ENCODE measurements at regions not wholly inside any gene's neighbourhood (a gene's known extent, or its start where the extent isn't known, plus 50 kb on each side); places are given as distances from the start of the nearest gene placed in this dataset.
"Not testable (repeated sequence)": the region's sequence is repeated elsewhere in the genome, so short reads cannot be mapped to it uniquely, and the experiment has no call there.

- intact Hi-C loops (cut with micrococcal nuclease) = not testable (repeated sequence)
Measured at GRCh38 chr5:2349768-2350167, 401.7 kb downstream of the IRX2 start.

DNA sequence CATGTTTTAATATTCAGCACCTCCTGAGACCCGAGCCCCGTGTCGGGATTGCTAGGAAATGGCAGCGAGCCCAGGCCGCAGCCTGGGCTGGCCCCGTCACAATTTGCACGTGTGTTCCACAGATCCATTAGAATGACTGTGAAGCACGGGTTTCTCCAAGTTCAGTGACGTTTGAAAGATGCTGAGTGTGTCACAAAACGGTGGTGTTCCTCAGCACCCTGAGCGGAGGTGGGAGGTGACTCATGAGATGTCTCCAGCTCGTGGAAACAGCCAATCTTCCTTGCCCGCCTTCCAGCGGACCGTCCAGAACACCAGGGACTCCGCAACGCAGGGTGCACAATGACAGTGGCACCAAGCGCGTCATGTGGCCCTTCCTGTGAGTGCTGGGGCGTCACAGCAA is 412.8 kb downstream of the IRX2 start:
- intact Hi-C loops (cut with micrococcal nuclease) = no loop called here

DNA sequence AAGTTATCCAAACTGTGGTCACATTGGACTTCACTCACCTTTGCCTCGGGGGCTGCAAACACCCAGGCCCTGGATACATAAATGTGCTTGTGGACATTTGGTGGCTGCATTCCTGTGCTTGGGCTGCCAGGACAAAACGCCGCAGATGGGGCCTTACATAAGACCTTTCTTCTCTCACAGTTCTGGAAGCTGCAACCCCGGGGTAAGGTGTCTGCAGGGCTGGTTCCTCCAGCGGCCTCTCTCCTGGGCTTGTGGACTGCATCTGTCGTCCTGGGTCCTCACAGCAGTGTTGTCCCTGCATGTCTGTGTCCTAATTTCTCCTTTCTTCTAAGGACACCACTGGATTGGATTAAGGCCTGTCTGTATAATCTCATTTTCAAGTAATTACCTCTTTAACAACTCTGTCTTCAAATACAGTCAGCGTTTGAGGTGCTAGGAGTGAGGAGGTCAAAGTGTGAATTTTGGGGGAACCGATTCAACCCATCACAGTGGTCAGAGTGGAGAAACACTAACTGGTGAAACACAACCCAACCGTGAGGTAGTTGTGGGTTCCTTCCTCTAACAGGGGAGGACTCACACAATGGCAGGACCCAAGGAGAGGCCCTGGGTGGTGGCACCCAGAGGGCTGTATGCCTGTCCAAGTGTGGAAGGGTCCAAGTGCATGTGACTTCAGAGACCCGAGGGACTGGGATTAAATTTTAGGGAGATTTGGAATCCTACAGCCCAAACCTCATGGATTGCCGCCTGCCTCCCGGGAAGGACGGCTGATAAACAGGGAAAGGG is 415.6 kb downstream of the IRX2 start:
- intact Hi-C loops (cut with micrococcal nuclease) = no loop called here

DNA sequence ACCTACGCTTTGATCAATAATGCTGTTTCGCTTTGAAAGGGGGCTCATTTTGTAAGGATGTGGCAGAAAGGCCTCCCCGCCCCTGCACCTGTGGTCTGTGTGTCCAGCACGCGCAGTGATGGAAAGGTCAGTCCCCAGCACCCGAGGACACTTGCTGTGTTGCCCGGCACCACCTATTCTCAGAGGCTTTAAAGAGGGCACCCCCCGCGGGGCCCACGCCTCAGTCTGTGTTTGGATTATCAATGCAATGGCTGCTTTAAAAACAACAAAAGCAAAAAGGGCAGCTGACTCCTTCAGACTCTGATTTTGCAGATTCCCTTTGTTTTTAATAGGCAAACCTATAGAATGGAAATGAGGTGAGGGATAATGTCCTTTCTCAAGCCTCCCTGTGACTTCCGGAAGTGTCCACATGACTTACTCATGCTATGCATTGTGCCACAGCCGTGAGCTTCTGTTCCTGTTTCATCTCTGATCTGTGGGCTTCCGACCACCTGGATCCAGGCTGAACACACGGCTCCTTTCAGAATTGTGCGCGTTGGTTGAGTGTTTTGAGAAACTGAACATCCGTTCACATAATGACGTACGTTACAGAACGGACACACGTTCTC is 416.2 kb downstream of the IRX2 start:
- intact Hi-C loops (cut with micrococcal nuclease) = no loop called here

GRCh38 chr5:2334719-2335118 is 416.8 kb downstream of the IRX2 start:
- intact Hi-C loops (cut with micrococcal nuclease) = no loop called here

- intact Hi-C loops (cut with micrococcal nuclease) = no loop called here
Measured at GRCh38 chr5:2333291-2333690, 418.2 kb downstream of the IRX2 start.

DNA sequence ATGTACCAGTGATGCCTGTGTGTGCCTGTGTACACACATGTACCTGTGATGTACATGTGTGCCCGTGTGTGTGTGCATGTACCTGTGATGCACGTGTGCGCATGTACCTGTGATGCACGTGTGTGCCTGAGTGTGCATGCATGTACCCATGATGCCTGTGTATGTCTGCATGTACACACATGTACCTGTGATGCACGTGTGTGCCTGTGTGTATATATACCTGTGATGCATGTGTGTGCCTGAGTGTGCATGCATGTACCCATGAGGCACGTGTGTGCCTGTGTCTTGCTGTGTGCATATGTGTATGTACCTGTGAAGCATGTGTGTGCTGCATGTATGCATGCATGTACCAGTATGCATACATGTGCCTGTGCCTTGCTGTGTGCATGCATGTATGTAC is 419.0 kb downstream of the IRX2 start:
- intact Hi-C loops (cut with micrococcal nuclease) = no loop called here

- intact Hi-C loops (cut with micrococcal nuclease) = no loop called here
Measured at GRCh38 chr5:2330325-2331130, 420.9 kb downstream of the IRX2 start.

DNA sequence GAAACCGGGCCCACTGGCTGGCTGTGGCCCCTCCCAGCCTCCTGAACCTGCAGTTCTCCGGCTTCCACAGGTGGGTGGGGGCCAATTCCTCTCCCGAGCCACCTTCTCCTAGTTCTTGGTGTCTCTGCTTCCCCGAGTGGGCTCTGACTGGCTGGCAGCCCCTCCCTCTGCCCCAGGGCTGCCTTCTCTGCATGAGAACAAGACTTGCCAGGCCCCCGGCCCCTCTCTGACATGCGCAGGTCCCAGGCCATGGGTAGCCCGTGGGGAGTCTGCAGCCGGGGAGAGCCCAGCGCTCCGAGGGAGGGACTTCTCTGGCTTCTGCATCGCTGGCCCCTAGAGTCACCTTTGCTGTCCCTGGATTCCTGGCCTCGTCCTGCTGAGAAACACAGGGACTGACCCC is 421.7 kb downstream of the IRX2 start:
- intact Hi-C loops (cut with micrococcal nuclease) = no loop called here

GRCh38 chr5:2326601-2327000 is 424.9 kb downstream of the IRX2 start:
- intact Hi-C loops (cut with micrococcal nuclease) = no loop called here

- intact Hi-C loops (cut with micrococcal nuclease) = no loop called here
Measured at GRCh38 chr5:2324788-2325187, 426.7 kb downstream of the IRX2 start.

- intact Hi-C loops (cut with micrococcal nuclease) = no loop called here
Measured at GRCh38 chr5:2320611-2321010, 430.9 kb downstream of the IRX2 start.

DNA sequence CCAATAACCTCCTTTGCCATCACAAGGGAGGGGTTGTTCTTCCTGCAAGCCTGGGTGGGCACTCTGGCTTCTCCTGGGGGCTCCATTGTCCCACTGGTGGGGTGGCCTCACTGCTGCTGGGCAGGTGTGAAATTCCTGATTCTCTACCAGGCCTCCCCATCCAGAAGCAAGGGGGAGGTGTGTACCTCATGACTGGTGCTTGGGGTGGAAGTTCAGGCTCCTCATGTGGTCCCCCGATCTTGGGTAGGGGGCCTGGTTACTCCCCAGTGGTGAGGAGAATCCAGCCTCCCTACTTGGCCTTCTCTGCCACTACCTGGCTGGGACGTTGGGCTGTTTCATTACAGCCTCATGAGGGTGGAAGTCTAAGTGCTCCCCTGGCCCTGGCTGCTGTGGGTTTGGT is 433.9 kb downstream of the IRX2 start:
- intact Hi-C loops (cut with micrococcal nuclease) = no loop called here

DNA sequence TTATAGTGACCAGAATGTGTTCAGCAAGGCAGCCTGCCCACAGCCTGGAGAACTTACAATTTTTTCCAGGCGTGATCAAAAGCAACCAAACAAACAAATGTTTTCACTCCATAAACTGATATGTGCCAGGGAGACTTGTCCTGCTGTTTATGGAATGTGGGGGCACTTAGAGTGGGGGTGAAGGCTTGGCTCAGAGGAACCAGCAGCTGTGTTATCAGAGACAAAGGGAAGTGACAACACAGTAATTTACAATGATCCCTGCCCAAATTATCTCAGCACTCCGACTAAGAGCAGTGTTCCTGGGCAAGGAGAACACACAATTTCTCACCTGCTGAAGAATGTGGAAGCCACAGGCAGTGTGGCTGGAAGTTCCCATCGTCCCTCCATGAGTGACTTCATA is 429.1 kb upstream of the IRX4 start:
- intact Hi-C loops (cut with micrococcal nuclease) = no loop called here

- intact Hi-C loops (cut with micrococcal nuclease) = no loop called here
Measured at GRCh38 chr5:2310946-2311345, 428.2 kb upstream of the IRX4 start.

DNA sequence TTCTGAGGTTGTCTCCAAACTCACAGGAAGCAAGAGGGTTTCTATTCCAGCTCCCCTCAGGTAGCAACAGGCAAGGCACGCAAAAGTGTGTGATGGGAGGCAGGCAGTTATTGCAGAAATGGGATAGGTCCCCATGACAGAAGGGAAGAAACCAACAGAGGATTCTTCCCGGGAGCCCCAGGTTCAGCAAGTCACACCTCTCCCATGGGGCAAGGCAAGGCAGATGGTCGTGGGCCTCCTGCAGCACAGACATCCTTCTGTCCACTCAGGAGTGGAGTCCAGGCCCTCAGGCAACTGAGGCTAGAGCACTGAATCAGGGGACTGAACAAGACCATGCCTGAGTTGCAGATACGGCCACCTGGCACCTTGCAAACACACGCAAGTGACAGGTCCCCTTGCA is 424.9 kb upstream of the IRX4 start:
- intact Hi-C loops (cut with micrococcal nuclease) = no loop called here

DNA sequence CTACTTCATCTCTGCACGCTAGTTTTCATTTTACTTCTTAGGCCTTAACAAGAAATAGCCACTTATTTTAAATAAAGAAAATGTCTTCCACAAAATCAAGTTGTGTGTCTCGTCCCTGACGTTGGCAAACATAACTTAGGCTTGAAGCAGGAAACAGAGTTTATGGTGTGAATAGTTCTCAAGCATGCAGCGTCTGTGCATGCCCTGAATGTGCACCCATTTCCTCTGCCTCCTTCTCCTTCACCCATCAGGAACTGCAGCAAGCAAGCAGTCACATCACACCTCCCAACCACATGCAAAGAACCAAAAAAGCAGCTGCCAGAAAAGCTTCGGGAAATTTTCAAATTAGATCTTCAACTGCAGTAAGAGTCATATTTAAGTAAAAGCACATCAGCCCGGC is 424.0 kb upstream of the IRX4 start:
- intact Hi-C loops (cut with micrococcal nuclease) = no loop called here

DNA sequence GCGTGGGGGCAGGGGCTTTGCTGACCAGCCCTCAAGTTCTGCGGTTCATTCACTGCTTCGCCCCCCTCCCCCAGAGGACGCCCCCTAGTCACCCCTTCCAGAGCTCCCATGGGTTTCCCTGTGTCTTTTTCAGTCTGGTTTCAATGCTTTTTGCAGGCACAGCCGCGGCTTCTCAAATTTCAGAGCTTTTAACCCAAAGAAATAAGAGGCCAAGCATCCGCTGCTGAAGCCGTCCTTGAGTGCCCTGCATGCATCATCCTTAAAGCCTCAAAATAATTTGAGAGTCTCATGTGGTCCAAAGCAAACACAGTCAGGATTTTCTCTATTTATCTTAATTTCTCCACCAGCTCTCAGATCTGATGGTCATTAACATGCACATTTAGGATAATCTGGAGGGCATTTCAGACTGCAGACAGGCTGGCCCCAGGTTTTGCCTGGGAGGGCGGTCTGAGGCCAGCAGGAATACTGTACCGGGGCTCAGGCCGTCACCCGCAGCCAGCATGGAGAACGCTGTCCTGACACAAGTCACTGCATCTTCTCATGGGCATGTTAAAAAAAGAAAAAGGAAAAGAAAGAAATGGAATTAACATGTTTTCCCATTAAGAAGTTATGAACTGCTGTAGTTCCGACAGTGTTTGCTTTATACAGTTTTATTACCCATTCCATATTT is 420.8 kb upstream of the IRX4 start:
- intact Hi-C loops (cut with micrococcal nuclease) = no loop called here

GRCh38 chr5:2302169-2302568 is 419.4 kb upstream of the IRX4 start:
- intact Hi-C loops (cut with micrococcal nuclease) = no loop called here

DNA sequence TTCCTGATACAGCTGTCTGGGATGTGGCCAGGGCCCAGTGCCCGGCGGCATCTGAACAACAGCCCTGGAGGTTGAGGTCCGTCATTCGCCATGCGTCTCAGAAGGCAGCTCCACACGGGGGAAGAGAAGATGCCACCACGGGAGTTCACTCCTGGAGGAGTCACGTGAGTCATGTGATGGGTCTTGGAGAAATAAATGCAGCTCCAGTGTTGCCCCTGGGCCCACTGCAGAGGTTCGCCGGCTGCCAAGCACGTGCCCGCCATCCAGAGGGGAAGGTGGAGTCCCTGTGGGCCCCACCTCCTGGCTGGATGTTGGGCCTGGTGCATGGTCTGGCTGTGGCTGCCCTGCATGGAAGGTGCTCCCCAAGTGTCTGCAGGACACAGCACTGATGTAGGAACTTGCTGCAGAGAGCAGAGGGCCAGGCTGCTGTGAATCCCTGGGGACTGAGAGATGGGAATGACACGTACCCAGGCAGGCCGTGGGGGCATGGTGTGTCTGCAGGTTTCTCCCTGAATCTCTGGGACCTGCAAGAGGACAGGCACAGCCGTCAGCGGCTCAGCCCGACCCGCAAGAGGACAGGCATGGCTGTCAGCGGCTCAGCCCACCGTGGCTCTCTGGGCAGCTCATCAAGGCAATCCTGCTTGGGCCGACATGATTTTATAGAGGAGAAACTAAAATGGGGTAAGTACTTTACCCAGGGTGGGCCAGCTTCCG is 418.3 kb upstream of the IRX4 start:
- intact Hi-C loops (cut with micrococcal nuclease) = no loop called here

- intact Hi-C loops (cut with micrococcal nuclease) = no loop called here
Measured at GRCh38 chr5:2300421-2300820, 417.7 kb upstream of the IRX4 start.
